Fibroblast of the conjunctiva (primary cell): ENCODE measurements at regions not wholly inside any gene's neighbourhood (a gene's known extent, or its start where the extent isn't known, plus 50 kb on each side); places are given as distances from the start of the nearest gene placed in this dataset.
"Not testable (repeated sequence)": the region's sequence is repeated elsewhere in the genome, so short reads cannot be mapped to it uniquely, and the experiment has no call there.

Experiments used
- DNase-seq: peaks from one replicate; pipeline ENCODE4 v3.0.0-alpha.2; 2010; ENCODE audit warnings: low read depth

GRCh38 chr16:8110572-8111514, 479.5 kb downstream of the TMEM114 start:
- no peak for DNase-seq

DNA sequence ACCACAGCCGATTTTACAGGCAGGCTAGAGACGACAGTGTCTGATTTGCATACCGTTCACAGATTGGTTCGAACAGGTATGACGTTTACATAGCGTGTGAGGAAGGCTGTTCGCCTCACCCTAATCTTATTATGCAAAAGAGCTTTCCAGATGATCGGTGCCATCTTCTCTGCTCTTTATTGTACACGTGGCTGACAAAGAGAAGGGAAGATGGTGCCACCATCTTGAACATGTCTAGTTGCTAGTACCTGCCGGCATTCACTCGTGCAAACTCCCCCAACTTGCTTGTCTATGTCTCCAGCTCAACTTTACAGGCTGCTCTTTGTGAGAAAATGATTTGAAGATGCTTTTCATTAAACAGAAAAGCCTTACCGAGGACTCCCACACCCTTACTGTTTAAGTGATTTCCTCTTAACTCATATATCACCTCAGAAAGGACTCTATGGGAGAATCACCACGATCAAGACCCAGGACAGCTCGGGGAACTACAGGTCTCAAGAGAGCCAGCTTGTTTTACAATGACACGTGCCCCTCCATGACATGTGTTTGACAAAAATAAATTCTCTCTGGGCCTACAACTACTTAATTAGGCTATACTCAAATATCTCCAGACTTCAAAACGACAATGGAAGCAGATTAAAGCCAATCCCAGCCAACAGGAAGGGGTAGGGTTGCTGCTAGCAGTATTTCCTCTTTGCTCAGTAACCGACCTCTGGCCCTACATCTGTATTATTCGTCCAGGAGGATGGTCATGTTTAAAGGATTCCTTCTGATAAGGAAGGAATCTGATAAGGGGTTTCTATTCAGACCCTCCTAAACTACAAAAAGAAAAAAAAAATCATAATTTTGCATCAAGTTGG, 480.6 kb downstream of the TMEM114 start:
- no peak for DNase-seq

DNA sequence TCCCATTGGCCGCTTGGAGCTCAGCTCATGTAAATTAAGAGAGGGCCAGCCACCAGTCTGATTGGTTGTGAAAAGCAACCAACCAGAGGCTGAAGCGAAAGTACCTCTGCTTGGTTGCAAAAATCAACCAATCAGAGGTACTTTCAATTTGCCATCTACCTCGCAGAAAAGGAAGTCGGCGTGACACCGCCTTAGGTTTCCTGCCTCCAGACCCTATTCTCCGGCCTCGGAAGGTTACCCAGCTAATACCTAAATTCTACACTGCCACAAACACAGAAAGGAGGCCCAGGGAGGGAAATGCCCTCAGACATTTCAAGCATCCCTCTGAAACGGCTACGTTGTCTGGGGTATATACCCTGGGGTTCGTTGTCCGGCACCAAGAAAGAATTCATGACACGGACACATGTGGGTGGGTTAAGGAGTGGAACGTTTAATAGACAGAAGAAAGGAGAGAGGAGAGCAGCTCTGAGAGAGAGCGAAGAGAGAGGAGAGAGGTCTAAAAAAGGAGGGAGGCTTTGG, 481.3 kb downstream of the TMEM114 start:
- DNase-seq, result no peak

- no peak for DNase-seq
Observed at GRCh38 chr16:8107296-8107695, 483.0 kb downstream of the TMEM114 start.

DNA sequence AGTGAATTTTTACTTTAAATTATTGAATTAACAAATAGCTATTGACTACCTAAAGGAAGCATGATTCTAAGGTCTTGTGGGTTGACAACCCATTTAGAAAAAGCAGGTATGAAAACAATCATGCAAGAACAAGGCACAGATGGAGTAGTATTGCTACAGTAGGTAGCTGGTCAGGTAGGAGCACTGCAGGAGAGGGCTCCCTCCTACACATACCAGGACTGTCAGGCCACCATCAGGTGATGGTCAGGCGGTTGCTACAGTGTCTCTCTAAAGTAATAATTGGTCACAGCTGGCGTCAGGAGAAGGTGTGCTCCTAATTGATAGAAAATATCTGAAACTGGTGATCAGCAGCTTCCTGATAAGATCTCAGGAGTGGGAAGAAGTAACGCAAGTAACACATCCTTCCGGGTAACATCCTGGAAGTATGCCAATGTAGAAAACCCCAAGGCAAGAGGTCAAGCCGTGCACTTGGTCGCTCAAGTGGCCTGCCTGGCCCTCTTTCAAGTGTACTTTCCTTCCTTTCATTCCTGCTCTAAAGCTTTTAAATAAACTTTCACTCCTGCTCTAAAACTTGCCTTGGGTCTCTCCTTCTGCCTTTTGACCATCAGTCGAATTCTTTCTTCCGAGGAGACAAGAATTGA, 486.5 kb downstream of the TMEM114 start:
- no peak for DNase-seq

- no peak for DNase-seq
Observed at GRCh38 chr16:8099586-8099985, 490.7 kb downstream of the TMEM114 start.

- no peak for DNase-seq
Observed at GRCh38 chr16:8098947-8099512, 491.3 kb downstream of the TMEM114 start.

DNA sequence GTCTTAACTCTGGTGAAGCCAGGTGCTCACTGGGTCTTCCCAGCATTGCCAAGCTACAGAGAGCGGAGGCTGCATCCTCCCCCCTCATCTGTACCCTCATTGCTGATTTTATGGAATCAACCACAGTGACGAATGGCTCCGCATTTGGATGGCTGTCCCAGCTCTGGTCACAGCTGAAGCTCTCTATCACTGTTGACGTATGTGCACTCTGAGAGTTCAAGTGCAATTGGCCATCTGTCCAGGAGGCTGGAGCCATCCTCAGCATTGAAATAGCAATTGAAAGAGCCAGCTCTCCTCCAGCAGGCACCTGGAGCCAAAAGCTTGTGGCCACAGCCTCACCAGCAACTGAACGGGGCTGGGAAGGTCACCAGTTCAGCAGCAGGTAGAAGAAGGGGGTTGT, 494.1 kb downstream of the TMEM114 start:
- no peak for DNase-seq

DNA sequence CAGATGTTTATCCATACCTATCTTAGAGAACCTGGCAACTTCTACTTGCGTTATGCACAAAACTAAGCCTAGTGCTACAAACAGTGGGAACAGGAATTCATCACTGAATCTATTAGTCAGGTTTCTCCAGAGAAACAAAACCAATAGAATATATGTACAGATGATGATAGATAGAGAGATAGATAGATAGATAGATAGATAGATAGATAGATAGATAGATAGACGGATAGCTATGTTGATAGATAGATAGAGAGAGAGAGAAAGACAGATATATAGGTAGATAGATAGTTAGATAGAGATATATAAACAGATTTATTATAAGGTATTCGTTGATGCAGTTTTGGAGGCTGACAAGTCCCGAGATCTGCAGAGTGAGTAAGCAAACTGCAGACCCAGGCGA, 495.6 kb downstream of the TMEM114 start:
- DNase-seq, result no peak

DNA sequence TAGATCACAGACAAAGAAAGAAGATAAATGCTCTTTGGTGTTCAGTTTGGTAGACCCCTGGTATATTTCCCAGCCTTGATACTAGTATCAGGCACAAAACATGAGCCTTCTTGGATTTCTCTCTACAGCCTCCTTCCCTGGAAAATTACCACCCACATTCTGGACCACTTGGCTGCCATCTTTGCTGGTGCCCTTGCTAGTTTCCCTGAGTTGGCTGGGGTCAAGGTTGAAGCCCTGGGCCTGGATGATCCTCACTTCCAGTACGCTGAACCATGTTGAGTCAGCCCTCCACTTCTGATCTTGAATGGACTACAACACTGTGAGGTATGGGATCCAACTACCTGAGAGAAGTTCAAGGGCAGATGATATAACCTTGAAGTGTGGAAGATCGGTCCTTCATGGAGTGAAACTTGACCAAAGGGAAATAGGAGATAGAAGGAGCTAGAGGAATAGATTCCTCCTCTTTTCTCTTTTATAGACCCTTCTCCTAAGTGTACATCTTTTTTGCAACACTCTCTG, 501.4 kb downstream of the TMEM114 start:
- DNase-seq, result no peak

DNA sequence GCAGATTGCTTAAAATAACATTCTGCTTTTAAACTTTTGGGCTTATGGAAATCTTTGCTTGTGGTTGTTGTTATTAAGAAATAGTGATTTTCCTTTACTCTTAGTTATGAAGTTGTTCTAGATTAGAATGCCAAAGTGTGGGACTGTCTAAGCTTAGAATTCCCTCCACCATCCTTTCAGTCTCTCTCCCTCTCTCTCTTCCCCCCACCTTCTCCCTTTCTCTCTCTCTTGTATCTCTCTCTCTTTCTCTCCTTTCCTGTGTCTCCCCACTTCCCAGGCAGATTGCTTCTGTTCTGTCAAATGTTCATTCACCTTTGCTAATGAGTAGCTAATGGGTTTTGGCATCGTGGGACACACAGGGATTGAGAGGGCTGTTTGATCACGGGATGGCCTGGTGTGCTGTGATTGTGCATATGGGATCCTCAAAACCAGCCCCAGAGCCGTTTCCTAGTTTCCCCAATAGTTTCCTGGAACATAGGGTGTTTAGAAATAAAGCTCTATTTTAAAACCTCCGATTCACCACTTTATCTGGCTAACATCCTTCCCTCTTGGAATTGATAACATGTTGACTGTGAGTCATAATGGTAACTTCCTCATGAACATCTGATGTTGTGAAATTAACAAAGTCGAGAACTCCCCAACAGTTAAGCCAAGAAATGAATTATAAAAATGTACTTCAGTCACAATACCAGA, 502.6 kb downstream of the TMEM114 start:
- DNase-seq, result no peak

DNA sequence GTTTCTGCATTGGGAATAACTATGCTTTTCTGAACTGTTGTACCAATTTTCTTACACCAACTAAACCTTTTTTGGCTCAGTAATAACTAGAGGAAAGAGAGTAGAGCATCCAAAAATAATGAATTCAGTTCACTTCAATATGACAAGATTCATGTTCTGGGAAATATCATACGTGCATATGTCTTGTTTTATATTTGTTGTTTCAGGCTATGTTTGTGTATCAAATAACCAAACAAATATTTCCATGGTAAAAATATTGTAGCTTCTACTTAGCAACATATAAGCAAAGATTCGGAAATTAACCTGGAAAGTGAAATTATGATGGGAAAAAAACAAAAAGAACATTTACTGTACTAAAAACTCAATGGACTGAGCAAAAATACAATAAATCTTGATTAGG, 503.2 kb downstream of the TMEM114 start:
- no peak for DNase-seq

GRCh38 chr16:8084882-8085281, 505.4 kb downstream of the TMEM114 start:
- no peak for DNase-seq

- no peak for DNase-seq
Observed at GRCh38 chr16:8084302-8084701, 506.0 kb downstream of the TMEM114 start.

GRCh38 chr16:8083560-8083959, 506.8 kb downstream of the TMEM114 start:
- no peak for DNase-seq

DNA sequence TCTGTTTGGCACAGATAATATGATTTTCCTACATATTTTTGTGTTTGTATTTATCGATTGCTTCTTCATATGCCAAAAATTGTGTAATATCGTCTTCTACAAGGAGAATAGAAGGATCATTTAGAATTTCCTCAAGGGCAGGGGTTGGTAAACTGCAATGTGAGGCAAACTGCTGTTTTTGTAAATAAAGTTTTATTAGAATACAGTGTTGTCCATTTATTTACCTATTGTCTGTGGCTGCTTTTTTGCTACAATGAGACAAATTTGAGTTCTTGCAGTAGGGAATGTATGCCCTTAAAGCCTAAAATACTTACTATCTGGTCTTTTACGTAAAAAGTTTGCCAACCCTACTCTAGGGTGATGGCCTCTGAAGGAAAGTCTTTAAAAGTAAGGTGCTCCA, 509.5 kb downstream of the TMEM114 start:
- no peak for DNase-seq

DNA sequence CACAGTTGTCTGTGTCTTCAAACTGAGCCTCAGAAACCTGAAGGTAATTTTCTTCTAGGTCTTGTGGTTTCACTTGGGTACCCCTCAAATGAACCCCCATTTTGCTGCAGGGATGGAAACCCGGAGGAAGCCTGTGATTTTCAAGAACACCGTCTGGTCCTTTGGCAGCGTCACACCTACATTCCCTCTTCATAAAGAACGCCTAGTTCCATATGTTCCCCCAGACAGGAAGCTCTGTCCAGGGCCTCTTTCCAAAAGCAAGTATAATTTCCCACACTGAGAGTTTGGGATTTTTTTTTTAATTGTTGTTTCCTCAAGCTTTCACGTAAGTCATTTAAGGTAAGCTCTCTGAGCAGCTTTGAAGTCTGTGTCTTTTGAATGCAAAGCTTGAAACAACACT, 515.0 kb downstream of the TMEM114 start:
- no peak for DNase-seq

- no peak for DNase-seq
Observed at GRCh38 chr16:8070506-8070905, 519.8 kb downstream of the TMEM114 start.

GRCh38 chr16:8068225-8068624, 522.1 kb downstream of the TMEM114 start:
- not testable (repeated sequence) for DNase-seq

- DNase-seq, result no peak
Observed at GRCh38 chr16:8063159-8063558, 527.2 kb downstream of the TMEM114 start.

DNA sequence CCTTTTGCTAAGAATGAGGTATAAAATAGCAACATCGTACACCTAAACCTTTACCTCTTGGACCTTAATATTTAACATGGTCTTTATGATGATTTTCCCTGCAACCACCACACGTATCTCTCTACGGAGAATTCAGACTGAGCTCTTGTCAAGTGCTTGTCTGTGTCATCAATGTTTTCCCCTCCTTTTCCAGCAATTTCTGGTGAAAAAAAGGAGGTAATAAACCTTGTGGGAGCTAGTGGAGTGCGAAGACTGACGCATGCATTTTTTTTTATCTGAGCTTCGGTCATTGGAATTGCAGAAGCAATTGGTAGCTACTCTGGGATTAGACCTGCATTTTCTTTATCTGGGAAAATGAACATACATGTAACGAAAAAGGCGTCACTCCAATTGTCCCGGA, 527.6 kb downstream of the TMEM114 start:
- no peak for DNase-seq
